ENCODE measurements at regions not wholly inside any gene's neighbourhood (a gene's known extent, or its start where the extent isn't known, plus 50 kb on each side); places are given as distances from the start of the nearest gene placed in this dataset.

- TF ChIP-seq CTCF (IDR thresholded peaks at IDR 0.05): no peak
- no peak for TF ChIP-seq POLR2A (IDR thresholded peaks at IDR 0.05)
These were observed 275.0 kb upstream of the KYNU start for GRCh38 chr2:142602418-142602989.
